HG02678 (cell line): ENCODE measurements at regions not wholly inside any gene's neighbourhood (a gene's known extent, or its start where the extent isn't known, plus 50 kb on each side); places are given as distances from the start of the nearest gene placed in this dataset.
"Not testable (repeated sequence)": the region's sequence is repeated elsewhere in the genome, so short reads cannot be mapped to it uniquely, and the experiment has no call there.

Experiments used
- ATAC-seq: cut with Tn5 transposase; IDR thresholded peaks from one replicate; pipeline ENCODE4 v1.9.1; 2021; ENCODE audit warnings: mild to moderate bottlenecking, moderate library complexity; ENCODE audit not compliant: unreplicated experiment

DNA sequence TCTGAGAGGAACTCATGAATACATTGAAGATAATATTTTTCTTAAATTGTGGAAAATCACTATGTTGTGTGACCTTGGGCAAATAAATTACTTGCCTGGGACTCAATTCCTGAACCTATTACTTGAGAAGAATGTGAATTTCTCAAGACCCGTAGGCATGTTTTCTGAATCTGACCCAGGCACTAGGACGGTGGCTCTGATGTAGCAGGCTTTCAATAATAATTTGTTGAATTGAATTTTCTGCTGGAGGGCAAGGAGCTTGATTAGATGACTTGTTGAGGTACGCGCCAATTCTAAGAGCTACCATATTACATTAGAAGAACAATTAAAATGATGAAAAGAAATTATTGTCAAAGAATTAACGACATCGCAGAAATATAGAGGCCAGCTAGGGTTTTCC is 150.2 kb upstream of the LRRC3B start:
- ATAC-seq: no peak

DNA sequence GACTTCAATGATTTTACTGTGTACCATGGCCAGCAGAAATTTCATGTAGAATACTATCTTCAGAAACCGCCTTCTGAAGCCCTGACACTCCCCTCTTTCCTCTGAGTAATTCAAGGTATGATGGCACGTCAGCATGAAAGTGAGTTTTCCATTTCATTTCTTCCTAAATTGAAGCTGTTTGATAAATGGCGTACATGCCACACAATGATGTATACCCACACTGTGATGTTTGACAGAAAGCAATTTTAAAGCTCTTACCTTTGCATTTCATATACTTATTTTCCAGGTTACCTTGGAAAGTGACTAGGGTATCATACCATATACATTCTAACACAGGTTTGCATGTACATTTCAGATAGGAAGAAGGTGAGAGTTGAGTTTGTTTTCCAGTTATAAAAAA is 147.9 kb upstream of the LRRC3B start:
- no peak for ATAC-seq

DNA sequence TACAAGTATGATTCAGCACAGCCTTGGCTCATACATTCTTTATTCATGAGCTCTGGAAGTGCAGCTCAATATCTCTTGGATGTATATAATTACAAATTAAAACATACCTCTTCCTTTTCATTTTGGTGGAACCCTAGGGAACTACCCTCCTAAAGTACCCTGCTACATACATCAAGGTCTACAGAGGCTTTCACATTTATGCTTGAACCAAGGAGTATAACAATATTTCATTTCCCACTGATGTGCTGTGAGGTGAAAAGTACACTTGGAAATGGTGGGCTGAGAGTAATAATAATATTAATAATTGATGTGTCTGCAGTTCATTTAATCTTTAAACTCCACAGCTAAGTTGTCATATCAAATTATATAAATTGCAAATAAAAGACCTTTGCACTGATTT is 142.2 kb upstream of the LRRC3B start:
- no peak for ATAC-seq

DNA sequence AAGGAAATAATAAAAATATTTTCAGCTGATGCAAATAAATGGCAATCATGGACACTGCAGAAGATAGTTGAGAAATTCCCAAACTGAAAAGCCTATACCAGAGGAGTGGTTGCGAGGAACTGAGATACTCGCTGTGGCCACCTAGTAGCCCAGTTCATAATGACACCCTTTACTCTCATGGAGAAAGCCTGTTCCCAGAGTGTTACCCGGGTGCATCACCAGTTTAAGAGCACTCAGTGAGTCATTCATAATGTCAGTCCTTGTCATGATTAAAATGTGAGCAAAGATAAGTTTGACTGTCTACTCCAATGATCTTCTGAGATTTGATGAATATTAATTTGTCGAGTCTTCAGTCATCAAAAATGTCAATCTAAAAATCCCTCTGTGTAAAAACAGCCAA is 138.4 kb upstream of the LRRC3B start:
- ATAC-seq: no peak

DNA sequence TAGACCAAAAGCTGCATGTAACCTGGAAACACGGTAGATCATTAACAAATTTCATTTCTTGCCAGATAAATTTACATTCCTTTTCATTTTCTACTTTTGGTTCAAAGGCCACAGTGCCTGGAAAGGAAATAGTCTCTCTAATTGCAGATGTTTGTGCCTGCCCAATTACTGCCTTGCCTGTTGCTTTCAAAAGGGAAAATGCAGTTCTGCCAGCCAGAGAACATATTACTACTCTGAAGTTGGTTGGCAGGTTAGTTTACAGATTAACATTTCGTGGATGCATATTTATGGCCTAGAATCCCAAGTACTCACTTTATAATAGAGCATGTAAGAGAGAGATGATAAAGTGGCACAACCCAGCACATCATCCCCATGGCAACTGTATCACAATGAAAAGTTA is 124.3 kb upstream of the LRRC3B start:
- no peak for ATAC-seq

DNA sequence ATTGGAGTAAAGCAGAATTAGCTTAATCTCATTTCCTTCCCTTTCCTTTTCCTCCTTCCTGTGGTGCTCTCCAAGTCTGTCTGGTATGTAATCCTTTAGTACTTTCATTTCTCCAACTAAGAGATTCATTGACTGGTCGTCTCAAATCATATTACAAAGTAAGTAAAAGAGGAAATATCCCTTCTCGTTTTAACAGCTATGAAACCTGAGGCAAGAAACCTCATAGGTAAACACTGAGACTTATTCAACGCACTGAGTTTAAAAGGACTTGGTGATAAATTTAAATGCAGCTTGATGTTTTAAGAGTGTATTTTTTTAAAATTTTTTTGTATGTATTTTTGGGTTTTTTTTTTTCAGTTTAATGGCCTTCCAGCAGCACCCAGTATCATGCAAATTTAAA is 117.2 kb upstream of the LRRC3B start:
- no peak for ATAC-seq

DNA sequence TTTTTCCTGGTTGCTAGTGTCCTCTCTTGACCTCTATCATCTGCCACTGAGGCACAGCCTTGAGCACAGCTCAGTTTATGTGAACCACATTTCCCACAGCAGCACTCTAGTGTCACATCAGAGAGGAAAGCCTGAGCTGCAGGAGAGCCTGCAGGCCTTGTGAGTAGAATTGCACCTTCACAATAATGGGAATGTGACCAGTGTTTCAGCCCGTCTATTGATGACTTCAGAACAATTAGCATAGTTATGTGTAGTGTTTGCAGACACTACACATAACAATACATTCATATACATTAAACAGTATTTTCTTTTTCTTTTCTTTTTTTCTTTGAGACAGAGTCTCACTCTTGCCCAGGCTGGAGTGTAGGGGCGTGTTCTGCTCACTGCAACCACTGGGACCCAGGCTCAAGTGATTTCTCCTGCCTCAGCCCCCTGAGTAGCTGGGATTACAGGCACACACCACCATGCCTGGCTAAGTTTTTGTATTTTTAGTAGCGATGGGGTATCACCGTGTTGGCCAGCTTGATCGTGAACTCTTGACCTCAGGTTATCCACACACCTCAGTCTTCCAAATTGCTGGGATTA is 108.0 kb upstream of the LRRC3B start:
- ATAC-seq: not testable (repeated sequence)

DNA sequence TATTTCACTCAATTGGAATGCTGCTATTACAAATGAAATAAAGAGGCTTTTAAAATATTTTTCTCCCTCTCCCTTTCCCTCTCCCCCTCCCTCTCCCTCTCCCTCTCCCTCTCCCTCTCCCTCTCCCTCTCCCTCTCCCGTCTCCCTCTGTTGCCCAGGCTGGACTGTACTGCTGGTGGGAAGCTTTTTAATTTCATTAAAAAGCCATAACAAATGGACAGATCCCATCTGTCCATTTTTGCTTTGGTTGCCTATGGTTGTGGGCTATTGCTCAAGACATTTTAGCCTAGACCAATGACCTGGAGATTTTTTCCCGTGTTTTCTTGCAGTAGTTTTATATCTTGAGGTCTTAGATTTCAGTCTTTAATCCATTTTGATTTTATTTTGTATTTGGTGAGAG is 107.2 kb upstream of the LRRC3B start:
- ATAC-seq: no peak

DNA sequence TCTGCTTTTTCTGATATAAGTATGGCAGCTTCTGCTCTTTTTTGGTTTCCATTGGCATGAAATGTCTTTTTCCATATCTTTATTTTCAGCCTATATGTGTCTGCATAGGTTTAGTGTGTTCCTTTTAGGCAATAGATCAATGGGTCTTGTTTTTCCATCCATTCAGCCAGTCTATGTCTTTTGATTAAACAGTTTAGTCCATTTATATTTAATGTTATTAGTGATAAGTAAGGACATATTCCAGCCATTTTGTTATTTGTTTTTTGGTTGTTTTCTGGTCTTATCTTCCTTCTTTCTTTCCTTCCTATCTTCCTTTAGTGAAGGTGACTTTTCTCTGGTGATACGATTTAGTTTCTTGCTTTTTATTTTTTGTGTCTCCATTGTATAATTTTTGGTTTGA is 101.3 kb upstream of the LRRC3B start:
- ATAC-seq: no peak

DNA sequence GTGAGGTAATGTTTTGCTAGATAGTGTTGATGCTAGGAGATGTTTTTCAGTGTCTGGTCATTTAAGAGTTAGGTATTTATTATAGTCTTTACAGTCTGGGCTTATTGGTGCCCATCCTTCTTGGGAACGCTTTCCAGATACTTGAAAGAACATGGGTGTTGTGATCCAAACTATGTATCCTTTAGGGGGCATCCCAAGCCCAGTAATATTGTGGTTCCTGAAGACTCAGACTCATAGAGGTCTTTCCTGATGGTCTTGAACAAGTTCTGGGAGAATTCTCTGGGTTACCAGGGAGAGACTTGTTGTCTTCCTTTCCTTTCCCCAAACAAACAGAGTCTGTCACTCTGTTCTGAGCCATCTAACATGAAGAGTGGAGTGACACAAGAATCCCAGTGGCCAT is 99.7 kb upstream of the LRRC3B start:
- ATAC-seq: no peak

DNA sequence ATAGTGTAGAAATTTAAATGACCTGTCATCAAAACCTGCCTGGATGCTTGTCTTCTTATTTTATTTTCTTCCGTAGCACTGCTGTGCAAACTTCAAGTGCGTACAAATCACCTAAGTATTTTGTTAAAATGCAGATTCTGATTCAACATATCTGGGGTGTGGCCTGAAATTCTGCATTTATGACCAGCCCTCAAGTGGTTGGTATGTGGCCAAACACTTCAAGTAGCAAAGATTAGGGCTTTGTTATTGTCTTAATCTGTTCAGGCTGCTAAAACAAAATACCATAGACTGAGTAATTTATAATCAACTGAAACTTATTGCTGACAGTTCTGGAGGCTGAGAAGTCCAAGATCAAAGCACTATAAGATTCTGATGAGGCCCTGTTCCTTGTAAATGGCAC is 97.6 kb upstream of the LRRC3B start:
- no peak for ATAC-seq

DNA sequence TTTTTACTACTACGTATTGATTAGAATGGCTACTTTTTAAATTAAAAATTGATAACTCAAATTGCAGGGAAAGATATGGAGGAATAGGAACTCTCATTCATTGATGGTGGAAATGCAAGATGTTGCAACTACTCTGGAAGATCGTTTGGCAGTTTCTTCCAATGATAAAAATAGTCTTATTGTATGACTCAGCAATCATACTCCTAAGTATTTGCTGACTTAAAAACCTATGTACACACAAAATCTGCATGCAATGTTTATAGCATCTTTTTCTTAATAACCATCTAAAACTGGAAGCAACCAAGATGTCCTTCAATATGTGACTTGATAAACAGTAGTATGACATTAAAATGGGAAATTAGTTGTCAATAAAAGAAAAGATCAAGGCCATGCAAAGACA is 87.4 kb upstream of the LRRC3B start:
- ATAC-seq: no peak

DNA sequence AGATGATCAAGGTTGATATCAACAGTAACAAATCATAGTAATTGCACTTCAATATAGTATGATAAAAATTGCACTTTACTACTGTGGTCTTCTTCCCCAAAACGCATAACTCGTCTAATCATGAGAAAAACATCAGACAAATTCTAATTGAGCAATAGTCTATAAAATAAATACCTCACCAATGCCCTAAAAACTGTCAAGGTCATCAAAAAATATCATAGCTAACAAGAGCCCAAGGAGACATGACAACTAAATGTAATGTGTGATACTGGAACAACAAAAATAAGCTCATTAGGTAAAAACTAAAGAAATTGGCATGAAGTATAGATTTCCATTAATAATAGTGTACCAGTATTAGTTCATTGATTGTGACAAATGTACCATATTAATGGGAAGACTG is 85.6 kb upstream of the LRRC3B start:
- no peak for ATAC-seq

DNA sequence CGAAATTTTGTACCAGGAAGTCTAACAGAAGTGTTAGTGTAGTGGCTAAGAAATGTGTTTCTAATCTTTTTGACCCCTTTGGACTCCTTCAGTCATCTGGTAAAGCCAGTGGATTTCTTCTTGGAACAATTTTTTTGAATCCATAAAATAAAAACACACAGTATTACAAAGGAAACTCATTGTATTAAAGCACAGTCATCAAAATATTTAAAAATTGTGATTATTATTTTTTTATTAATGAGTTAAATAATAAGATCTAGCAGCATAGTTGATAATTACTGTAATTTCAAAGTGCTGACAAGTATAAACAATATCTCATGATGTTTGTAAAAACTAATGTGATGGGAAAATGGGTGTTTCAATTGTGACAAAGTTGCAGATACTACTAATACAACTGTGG is 72.2 kb upstream of the LRRC3B start:
- no peak for ATAC-seq

DNA sequence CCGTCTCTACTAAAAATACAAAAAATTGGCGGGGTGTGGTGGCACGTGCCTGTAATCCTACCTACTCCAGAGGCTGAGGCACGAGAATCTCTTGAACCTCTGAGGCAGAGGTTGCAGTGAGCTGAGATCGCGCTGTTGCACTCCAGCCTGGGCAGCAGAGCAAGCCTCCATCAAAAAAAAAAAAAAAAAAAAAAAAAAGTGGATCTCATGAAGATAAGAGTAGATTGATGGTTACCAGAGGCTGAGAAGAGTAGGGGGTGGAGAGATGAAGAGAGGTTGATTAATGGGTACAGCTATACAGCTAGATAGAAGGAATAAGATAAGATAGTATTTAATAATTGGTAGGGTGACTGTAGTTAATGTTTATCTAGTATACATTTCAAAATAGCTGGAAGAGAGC is 65.9 kb upstream of the LRRC3B start:
- ATAC-seq: no peak

DNA sequence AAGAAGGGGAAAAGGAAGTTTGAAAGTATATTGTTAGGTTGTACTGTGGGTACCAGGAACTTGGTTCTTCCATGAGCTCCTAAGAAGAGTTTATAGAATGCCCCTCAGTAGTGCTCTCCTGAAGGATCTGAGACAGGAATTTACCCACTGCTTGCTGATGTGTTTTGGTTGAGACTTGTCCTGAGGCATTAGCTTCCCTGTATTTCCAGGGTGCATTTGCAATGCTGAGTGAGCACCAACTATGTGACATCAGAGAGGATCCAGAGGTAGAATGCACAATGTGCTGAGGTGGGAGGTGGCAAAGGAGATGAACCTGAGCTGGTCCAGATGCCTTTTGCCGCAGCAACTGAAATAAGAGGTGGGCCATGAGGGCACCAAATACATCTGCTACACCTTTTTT is 64.3 kb upstream of the LRRC3B start:
- ATAC-seq: no peak

DNA sequence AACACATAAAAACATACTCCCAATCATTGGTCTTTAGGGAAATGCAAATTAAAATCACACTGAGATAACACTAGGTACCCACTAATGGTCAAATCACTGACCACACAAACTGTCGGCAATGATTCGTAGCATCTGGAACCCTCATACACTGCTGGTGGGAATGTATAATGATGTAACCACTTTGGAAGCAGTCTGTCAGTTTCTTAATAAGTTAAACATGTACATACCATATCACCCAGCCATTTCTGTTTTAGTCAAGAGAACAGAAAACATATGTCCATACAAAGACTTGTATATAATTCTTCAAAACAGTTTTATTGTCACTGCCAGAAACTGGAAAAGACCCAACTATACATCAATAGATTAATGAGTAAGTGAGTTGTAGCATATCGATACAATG is 63.3 kb upstream of the LRRC3B start:
- no peak for ATAC-seq

DNA sequence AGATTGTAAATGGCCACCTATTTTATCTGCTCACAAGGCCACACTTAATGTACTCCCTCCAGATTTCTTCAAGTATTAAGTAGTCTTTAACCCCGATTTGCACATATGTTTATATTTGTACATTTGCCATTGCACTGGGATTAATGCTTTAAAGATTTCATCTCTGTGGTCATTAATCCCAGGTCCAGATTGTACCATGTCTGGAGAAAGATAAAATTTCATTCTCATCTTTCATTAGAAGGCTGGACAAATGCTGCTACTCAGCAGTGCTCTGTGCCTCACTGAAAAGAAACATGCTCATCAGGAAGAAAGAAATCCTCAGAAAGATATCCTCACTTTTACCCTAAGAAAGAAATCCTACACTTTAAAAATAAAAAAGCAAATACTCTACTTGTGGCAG is 62.5 kb upstream of the LRRC3B start:
- no peak for ATAC-seq

DNA sequence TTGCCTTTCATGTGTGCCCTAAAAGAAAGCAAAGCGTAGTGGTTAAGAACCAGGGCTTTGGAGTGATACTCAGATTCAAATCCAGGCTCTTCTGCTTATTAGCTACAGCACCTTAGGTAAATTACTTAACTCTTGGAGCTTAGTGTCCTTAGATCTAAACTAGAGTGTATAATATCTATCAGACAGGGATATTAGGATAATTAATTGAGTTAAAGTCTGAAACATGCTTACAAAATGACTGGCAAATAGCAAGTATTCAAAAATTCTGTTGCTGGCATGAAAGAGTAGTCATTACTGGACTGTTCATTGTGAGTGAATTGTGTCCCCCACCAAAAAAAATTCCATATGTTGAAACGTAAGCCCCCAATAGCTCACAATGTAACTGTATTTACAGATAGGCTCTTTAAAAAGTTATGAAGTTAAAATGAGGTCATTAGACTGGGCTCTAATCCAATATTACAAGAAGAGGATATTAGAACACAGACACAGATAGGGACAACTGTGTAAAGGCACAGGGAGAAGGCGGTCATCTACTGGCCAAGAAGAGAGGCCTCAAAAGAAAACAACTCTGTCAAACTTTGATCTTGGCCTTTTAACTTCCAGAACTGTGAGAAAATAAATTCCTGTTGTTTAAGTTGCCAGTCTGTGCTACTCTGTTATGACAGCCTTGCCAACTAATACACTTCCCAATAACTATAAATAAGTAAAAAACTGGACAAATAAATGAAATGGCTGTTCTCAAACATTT is 60.4 kb upstream of the LRRC3B start:
- no peak for ATAC-seq
